OCI-LY1 (cell line): ENCODE measurements at regions not wholly inside any gene's neighbourhood (a gene's known extent, or its start where the extent isn't known, plus 50 kb on each side); places are given as distances from the start of the nearest gene placed in this dataset.

ENCODE experiments used
- H2AFZ ChIP-seq: fragments of 200-600 bp; sonication (generic), shearing (Covaris generic); 2 replicates; pipeline ENCODE4 v1.6.0; 2014; ENCODE audit warnings: antibody characterized with exemption, mild to moderate bottlenecking, low read length
- H3F3A ChIP-seq: fragments of 200-600 bp; sonication (generic), shearing (Covaris generic); 2 replicates; pipeline ENCODE4 v1.6.0; 2014; ENCODE audit warnings: mild to moderate bottlenecking, antibody characterized with exemption, low read length, moderate library complexity; ENCODE audit not compliant: insufficient read depth
- H3K27ac ChIP-seq: fragments of 200-600 bp; sonication (generic); 2 replicates; pipeline ENCODE4 v1.5.1; 2014; ENCODE audit warnings: low read length, mixed run types, mild to moderate bottlenecking, low read depth; ENCODE audit not compliant: poor library complexity, severe bottlenecking
- H3K27me3 ChIP-seq: fragments of 200-600 bp; sonication (generic); 2 replicates; pipeline ENCODE4 v1.6.0; 2014; ENCODE audit warnings: antibody characterized with exemption, mild to moderate bottlenecking, low read length, moderate library complexity; ENCODE audit not compliant: insufficient read depth
- H3K36me3 ChIP-seq: fragments of 200-600 bp; sonication (generic); 2 replicates; pipeline ENCODE4 v1.6.1; 2014; ENCODE audit warnings: mild to moderate bottlenecking, antibody characterized with exemption, low read length, moderate library complexity, mixed read lengths; ENCODE audit not compliant: insufficient read depth
- H3K4me1 ChIP-seq: fragments of 200-600 bp; sonication (generic); 2 replicates; pipeline ENCODE4 v1.5.1; 2014; ENCODE audit warnings: mild to moderate bottlenecking, low read length, moderate library complexity; ENCODE audit not compliant: insufficient read depth, severe bottlenecking
- H3K4me2 ChIP-seq: fragments of 200-600 bp; sonication (generic), shearing (Covaris generic); 2 replicates; pipeline ENCODE4 v1.6.1; 2014; ENCODE audit warnings: low read length
- H3K4me3 ChIP-seq: fragments of 200-600 bp; sonication (generic); 2 replicates; pipeline ENCODE4 v1.5.1; 2014; ENCODE audit warnings: low read length, low read depth, mild to moderate bottlenecking, mixed read lengths; ENCODE audit not compliant: poor library complexity, severe bottlenecking
- H3K79me2 ChIP-seq: fragments of 200-600 bp; shearing (Covaris generic); 2 replicates; pipeline ENCODE4 v1.6.1; 2016; ENCODE audit warnings: mixed run types, low read length, mixed read lengths; ENCODE audit not compliant: insufficient read depth
- H3K9ac ChIP-seq: fragments of 200-600 bp; sonication (generic), shearing (Covaris generic); 2 replicates; pipeline ENCODE4 v1.6.1; 2014; ENCODE audit warnings: mild to moderate bottlenecking, low read length, mixed read lengths
- H3K9me2 ChIP-seq: fragments of 200-600 bp; sonication (generic), shearing (Covaris generic); 2 replicates; pipeline ENCODE4 v1.6.1; 2014; ENCODE audit warnings: low read depth, mild to moderate bottlenecking, low read length, mixed read lengths
- H3K9me3 ChIP-seq: fragments of 200-600 bp; shearing (Covaris generic); 2 replicates; pipeline ENCODE4 v1.6.1; 2014; ENCODE audit warnings: low read length, mixed read lengths
- H4K20me1 ChIP-seq: fragments of 200-600 bp; sonication (generic), shearing (Covaris generic); 2 replicates; pipeline ENCODE4 v1.6.0; 2016; ENCODE audit warnings: mild to moderate bottlenecking, low read length; ENCODE audit not compliant: insufficient read depth
- CTCF ChIP-seq: fragments of 200-600 bp; sonication (generic), shearing (Covaris generic); IDR thresholded peaks from 2 replicates; pipeline ENCODE4 v1.5.1; 2017; ENCODE audit warnings: mild to moderate bottlenecking, antibody characterized with exemption, low read length, moderate library complexity, mixed read lengths
- EZH2 ChIP-seq: fragments of 200-600 bp; sonication (generic), shearing (Covaris generic); IDR thresholded peaks from 2 replicates; pipeline ENCODE4 v1.8.0; 2017; ENCODE audit warnings: borderline replicate concordance, mixed run types, mild to moderate bottlenecking, antibody characterized with exemption, low read length, moderate library complexity, mixed read lengths

DNA sequence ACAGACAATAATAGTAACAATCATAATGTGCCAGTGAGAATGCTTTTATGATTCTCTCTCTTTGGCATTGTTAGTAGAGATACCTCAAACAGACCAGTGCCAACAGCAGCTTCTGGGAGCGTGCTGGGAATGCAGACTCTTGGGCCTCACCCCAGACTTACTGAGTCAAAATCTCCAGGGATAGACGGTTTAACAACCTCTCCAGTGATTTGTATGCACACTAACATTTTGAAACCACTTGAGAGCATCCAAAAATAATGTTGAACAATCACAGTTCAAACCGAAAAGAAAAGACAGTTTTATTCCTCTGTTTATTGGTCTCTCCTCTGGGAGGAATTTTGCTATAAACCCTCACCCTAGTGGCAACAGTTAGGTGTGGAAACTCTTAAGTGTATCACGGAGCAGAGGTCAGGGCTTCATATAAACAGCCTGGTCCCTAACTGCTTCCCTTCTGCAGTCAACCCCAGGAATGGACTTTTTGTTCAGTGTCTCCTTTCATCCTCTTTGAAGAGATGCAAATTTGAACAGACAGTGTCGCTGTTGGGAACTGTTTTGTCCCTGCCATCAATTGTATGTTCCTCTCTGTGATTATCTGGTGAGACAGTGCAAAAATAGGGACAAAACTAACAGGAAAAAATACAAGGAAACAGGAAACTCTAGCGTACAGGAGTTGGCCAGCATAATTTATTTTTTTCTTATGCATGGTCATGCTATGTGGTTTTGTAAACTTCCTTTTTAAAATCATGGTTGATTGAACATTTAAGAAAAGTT lies 162.4 kb upstream of the BTBD3 start:
- H3K27ac ChIP-seq, result no peak overlapping the region
- H3K9me3 ChIP-seq, result no peaks in the 10 kb centered on the region
- H3K36me3 ChIP-seq, result no peaks in the 10 kb centered on the region
- no peaks in the 10 kb centered on the region for H4K20me1 ChIP-seq
- no peak overlapping the region for H3K9ac ChIP-seq
- TF ChIP-seq EZH2, result no peak
- no peak for TF ChIP-seq CTCF
- no peaks in the 10 kb centered on the region for H3K27me3 ChIP-seq
- no peaks in the 10 kb centered on the region for H3K4me1 ChIP-seq
- no peaks in the 10 kb centered on the region for H3F3A ChIP-seq
- no peaks in the 10 kb centered on the region for H3K9me2 ChIP-seq
- no peak overlapping the region for H2AFZ ChIP-seq
- no peak overlapping the region for H3K4me3 ChIP-seq
- no peak overlapping the region for H3K4me2 ChIP-seq
- H3K79me2 ChIP-seq, result no peaks in the 10 kb centered on the region

- Histone ChIP-seq H3K9me2 (no peaks in the 10 kb centered on the region), H3K27me3 (no peaks in the 10 kb centered on the region), H3K9ac (no peak overlapping the region), H3K79me2 (no peaks in the 10 kb centered on the region), H3K27ac (no peak overlapping the region), H2AFZ (no peak overlapping the region), H3F3A (no peaks in the 10 kb centered on the region), H3K36me3 (no peaks in the 10 kb centered on the region), H3K4me1 (no peaks in the 10 kb centered on the region), H3K9me3 (no peaks in the 10 kb centered on the region), H4K20me1 (no peaks in the 10 kb centered on the region), H3K4me2 (no peak overlapping the region), H3K4me3 (no peak overlapping the region)
- TF ChIP-seq CTCF (no peak), EZH2 (no peak)
Observed at GRCh38 chr20:11761497-11761896, 156.2 kb upstream of the BTBD3 start.

DNA sequence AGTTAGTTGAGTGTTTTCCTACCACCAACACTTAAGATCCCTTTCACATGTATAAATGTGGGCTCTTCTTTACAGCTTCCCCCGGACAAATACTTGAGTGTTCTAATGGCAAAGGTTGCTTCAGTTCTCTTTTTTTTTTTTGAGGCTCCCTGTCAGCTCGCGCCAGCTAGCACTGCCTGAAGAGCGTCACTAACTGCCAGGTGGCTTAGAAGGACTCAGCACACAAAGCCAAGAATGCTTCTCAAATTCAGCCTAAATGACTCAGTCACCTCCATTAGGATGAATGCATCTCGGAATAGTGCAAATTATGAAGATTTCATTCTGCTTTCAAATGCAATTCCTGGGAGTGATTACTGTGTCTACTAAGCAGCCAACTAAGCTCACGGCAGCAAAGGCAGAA lies 150.7 kb upstream of the BTBD3 start:
- no peaks in the 10 kb centered on the region for H3K36me3 ChIP-seq
- no peaks in the 10 kb centered on the region for H3K79me2 ChIP-seq
- H3K4me3 ChIP-seq, result no peak overlapping the region
- H3K4me2 ChIP-seq, result no peak overlapping the region
- H3K27me3 ChIP-seq, result no peaks in the 10 kb centered on the region
- H3K9me2 ChIP-seq, result no peaks in the 10 kb centered on the region
- no peaks in the 10 kb centered on the region for H4K20me1 ChIP-seq
- no peaks in the 10 kb centered on the region for H3F3A ChIP-seq
- TF ChIP-seq CTCF (no peak), EZH2 (no peak)
- no peaks in the 10 kb centered on the region for H3K4me1 ChIP-seq
- H2AFZ ChIP-seq, result no peak overlapping the region
- H3K27ac ChIP-seq, result no peak overlapping the region
- no peak overlapping the region for H3K9ac ChIP-seq
- H3K9me3 ChIP-seq, result no peaks in the 10 kb centered on the region
